Mesendoderm (in vitro differentiated cells): ENCODE measurements at regions not wholly inside any gene's neighbourhood (a gene's known extent, or its start where the extent isn't known, plus 50 kb on each side); places are given as distances from the start of the nearest gene placed in this dataset.

Experiments used
- DNase-seq: peaks from one replicate; pipeline ENCODE4 v3.0.0; 2013
- H2AK5ac ChIP-seq: 2 replicates; pipeline ENCODE4 v1.6.1; 2013; ENCODE audit warnings: low read length, inconsistent platforms
- H2BK120ac ChIP-seq: 2 replicates; pipeline ENCODE4 v1.6.1; 2013; ENCODE audit warnings: low read depth, mild to moderate bottlenecking, low read length, moderate library complexity, mixed read lengths
- H2BK15ac ChIP-seq: replicated peaks from 2 replicates; pipeline ENCODE4 v1.6.1; 2013; ENCODE audit warnings: low read depth, mild to moderate bottlenecking, moderate library complexity
- H2BK5ac ChIP-seq: 2 replicates; pipeline ENCODE4 v1.6.1; 2013; ENCODE audit warnings: low read length, inconsistent platforms
- H3K18ac ChIP-seq: 2 replicates; pipeline ENCODE4 v1.6.1; 2013; ENCODE audit warnings: mild to moderate bottlenecking, low read length, mixed read lengths
- H3K23ac ChIP-seq: one replicate; pipeline ENCODE4 v1.6.1; 2013; ENCODE audit warnings: low read length
- H3K27ac ChIP-seq: 2 replicates; pipeline ENCODE4 v1.5.1; 2013; ENCODE audit warnings: low read depth, mild to moderate bottlenecking, inconsistent platforms, low read length, moderate library complexity
- H3K27me3 ChIP-seq: 2 replicates; pipeline ENCODE4 v1.6.1; 2013; ENCODE audit warnings: low read length, control low read depth, mild to moderate bottlenecking, inconsistent platforms; ENCODE audit not compliant: insufficient read depth, poor library complexity
- H3K36me3 ChIP-seq: 2 replicates; pipeline ENCODE4 v1.6.1; 2013; ENCODE audit warnings: low read length, inconsistent platforms; ENCODE audit not compliant: control insufficient read depth, insufficient read depth
- H3K4ac ChIP-seq: one replicate; pipeline ENCODE4 v1.6.1; 2013; ENCODE audit warnings: low read depth, mild to moderate bottlenecking, low read length, moderate library complexity
- H3K4me1 ChIP-seq: 2 replicates; pipeline ENCODE4 v1.6.1; 2013; ENCODE audit warnings: low read depth, low read length, inconsistent platforms; ENCODE audit not compliant: control insufficient read depth
- H3K4me2 ChIP-seq: 2 replicates; pipeline ENCODE4 v1.6.1; 2013; ENCODE audit warnings: low read length
- H3K4me3 ChIP-seq: 2 replicates; pipeline ENCODE4 v1.5.1; 2013; ENCODE audit warnings: mild to moderate bottlenecking, low read length
- H3K56ac ChIP-seq: one replicate; pipeline ENCODE4 v1.6.1; 2013; ENCODE audit warnings: low read length
- H3K79me1 ChIP-seq: 2 replicates; pipeline ENCODE4 v1.6.1; 2013; ENCODE audit warnings: low read length, inconsistent platforms
- H3K79me2 ChIP-seq: 2 replicates; pipeline ENCODE4 v1.6.1; 2013; ENCODE audit warnings: mild to moderate bottlenecking, low read length; ENCODE audit not compliant: control insufficient read depth, insufficient read depth
- H3K9ac ChIP-seq: 2 replicates; pipeline ENCODE4 v1.6.1; 2013; ENCODE audit warnings: low read length, inconsistent platforms
- H4K5ac ChIP-seq: one replicate; pipeline ENCODE4 v1.6.1; 2013; ENCODE audit warnings: low read length
- H4K8ac ChIP-seq: one replicate; pipeline ENCODE4 v1.6.1; 2013; ENCODE audit warnings: low read depth, mild to moderate bottlenecking, control low read depth, low read length, moderate library complexity
- WGBS: extraction: QIAGEN DNeasy Blood & Tissue Kit; methylation state at CpG from one replicate; pipeline ENCODE4 v1.1.7; 2013; ENCODE audit warnings: low lambda C conversion rate, missing lambda C conversion rate; ENCODE audit not compliant: insufficient coverage; ENCODE audit errors: extremely low coverage; 5-methylcytosine and 5-hydroxymethylcytosine counted together

DNA sequence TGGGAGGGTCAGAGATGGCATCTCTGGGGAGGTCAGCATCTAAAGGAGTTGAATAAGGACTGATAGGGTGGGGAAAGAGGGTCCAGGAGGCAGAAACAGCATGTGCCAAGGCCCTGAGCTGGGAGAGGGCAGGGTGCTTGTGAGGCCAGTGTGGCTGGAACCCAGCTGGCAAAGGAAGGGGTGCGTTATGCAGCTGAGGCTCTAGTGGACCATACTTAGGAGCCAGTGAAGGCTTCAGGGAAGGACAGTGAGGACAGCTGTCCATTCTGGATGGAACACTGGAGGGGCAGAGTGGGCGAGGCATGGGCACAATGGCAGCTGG, 57.1 kb upstream of the RPL11 start:
- no peak overlapping the region for H3K4me2 ChIP-seq
- peak overlapping the region; percentile 88 for H3K56ac ChIP-seq
- H2BK120ac ChIP-seq = no peak overlapping the region
- no peak for DNase-seq
- H3K79me2 ChIP-seq = no peaks in the 10 kb centered on the region
- peak overlapping the region; percentile 100 for H2AK5ac ChIP-seq
- H4K8ac ChIP-seq = no peak overlapping the region
- H2BK15ac ChIP-seq = no peak overlapping the region
- no CpG with 5 or more reads among the region's 2 CpGs for WGBS
- no peak overlapping the region for H3K27ac ChIP-seq
- no peak overlapping the region for H3K4me3 ChIP-seq
- H3K23ac ChIP-seq = no peak overlapping the region
- peak overlapping the region; percentile 0 for H3K18ac ChIP-seq
- no peak overlapping the region for H4K5ac ChIP-seq
- H3K4me1 ChIP-seq = peaks cover 15% of the 10 kb centered on the region
- H3K4ac ChIP-seq = peak overlapping the region; percentile 19
- no peaks in the 10 kb centered on the region for H3K27me3 ChIP-seq
- H2BK5ac ChIP-seq = peak overlapping the region; percentile 91
- peak overlapping the region; percentile 35 for H3K9ac ChIP-seq
- H3K36me3 ChIP-seq = no peaks in the 10 kb centered on the region
- no peaks in the 10 kb centered on the region for H3K79me1 ChIP-seq

DNA sequence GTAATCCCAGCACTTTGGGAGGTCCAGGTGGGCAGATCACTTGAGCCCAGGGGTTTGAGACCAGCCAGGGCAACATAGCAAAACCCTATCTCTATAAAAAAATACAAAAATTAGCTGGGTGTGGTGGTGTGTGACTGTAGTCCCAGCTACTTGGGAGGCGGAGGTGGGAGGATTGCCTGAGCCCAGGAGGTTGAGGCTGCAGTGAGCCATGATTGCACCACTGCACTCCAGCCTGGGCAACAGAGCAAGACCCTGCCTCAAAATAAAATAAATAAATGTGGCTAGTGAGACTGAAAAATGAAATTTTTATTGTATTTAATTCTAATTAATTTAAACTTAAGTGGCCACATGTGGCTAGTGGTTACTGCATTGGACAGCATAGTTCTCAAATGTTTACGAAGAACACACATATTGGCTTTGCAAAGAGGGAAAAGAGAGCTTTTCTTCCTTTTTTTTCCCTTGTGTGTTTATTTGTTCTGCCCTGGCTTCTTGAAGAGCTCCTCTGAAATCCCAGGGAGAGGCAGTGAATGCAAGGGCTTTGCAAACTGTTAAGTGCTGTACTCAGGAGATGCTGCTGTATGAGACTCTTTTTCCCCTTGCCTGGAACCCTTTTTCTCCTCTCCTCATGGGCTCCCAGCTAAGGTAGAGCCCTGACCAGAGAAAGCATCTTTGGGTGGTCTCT, 59.0 kb upstream of the RPL11 start:
- Histone ChIP-seq H3K56ac (no peak overlapping the region), H2BK5ac (no peak overlapping the region), H2AK5ac (no peak overlapping the region), H3K4me3 (no peak overlapping the region), H3K4ac (no peak overlapping the region), H3K79me1 (no peaks in the 10 kb centered on the region), H3K79me2 (no peaks in the 10 kb centered on the region), H3K27me3 (no peaks in the 10 kb centered on the region), H2BK15ac (no peak overlapping the region), H3K4me2 (no peak overlapping the region), H3K27ac (no peak overlapping the region), H2BK120ac (peak overlapping the region; percentile 54), H3K4me1 (peaks cover 15% of the 10 kb centered on the region), H3K9ac (no peak overlapping the region), H4K8ac (no peak overlapping the region), H3K18ac (no peak overlapping the region), H4K5ac (no peak overlapping the region), H3K36me3 (no peaks in the 10 kb centered on the region), H3K23ac (no peak overlapping the region)
- no peak for DNase-seq
- WGBS = no CpG with 5 or more reads among the region's 2 CpGs

DNA sequence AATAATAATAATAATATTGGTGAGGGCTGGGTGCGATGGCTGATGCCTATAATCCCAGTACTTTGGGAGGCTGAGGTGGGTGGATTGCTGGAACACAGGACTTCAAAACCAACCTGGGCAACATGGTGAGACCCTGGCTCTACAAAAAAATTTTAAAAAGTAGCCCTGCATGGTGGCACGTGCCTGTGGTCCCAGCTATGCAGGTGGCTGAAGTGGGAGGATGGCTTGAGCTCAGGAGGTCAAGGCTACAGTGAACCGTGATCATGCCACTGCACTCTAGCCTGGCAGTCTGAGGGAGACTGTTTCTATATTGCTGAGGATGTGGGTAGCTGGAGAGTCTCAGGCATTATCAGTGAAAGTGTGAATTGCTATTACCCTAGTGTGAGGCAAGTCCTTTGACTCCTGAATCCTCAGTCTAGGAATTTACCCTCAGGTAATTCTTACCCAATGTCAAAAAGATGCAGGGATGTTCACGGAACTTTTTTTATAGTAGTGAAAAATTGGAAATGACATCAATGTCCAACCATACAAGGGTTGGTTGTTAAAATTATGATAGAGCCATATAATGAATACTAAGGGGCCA, 61.8 kb upstream of the RPL11 start:
- Histone ChIP-seq H4K5ac (no peak overlapping the region), H2BK15ac (no peak overlapping the region), H3K27me3 (no peaks in the 10 kb centered on the region), H3K79me1 (no peaks in the 10 kb centered on the region), H3K23ac (no peak overlapping the region), H3K36me3 (no peaks in the 10 kb centered on the region), H3K18ac (no peak overlapping the region), H4K8ac (no peak overlapping the region), H3K4me3 (no peak overlapping the region), H2BK120ac (no peak overlapping the region), H3K4me1 (peaks cover 12% of the 10 kb centered on the region), H3K27ac (no peak overlapping the region), H3K56ac (no peak overlapping the region), H3K4me2 (no peak overlapping the region), H3K79me2 (no peaks in the 10 kb centered on the region), H2BK5ac (no peak overlapping the region), H3K4ac (no peak overlapping the region), H3K9ac (no peak overlapping the region), H2AK5ac (no peak overlapping the region)
- WGBS = no CpG with 5 or more reads among the region's 4 CpGs
- DNase-seq = peak; percentile 88

DNA sequence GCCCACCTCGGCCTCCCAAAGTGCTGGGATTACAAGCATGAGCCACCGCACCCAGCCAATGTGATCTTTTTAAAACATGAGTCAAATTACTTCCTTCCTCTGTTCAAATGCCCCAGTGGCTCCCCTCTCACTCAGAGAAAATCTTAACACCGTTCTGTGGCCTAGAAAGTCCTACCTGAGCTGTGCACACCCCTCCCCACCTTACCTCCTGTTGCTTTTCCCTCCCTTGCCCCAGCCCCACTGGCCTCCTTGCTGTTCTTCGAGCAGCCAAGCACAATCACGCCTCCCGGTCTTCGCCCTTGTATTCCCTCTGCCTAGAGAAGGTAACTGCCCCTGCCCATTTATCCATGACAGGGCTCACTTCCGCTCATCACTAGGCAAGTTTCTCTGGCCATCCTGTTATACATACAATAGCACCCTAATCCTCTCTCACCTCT, 62.6 kb upstream of the RPL11 start:
- H3K4me3 ChIP-seq = no peak overlapping the region
- H3K4me2 ChIP-seq = no peak overlapping the region
- H3K18ac ChIP-seq = no peak overlapping the region
- no peaks in the 10 kb centered on the region for H3K36me3 ChIP-seq
- H3K56ac ChIP-seq = peak overlapping the region; percentile 78
- no peak overlapping the region for H3K23ac ChIP-seq
- peak overlapping the region; percentile 62 for H2AK5ac ChIP-seq
- H3K9ac ChIP-seq = no peak overlapping the region
- H2BK120ac ChIP-seq = no peak overlapping the region
- no peak overlapping the region for H3K4ac ChIP-seq
- no CpG with 5 or more reads among the region's 8 CpGs for WGBS
- H4K8ac ChIP-seq = no peak overlapping the region
- DNase-seq = peak; percentile 93
- peaks cover 6% of the 10 kb centered on the region for H3K4me1 ChIP-seq
- no peak overlapping the region for H4K5ac ChIP-seq
- H3K79me2 ChIP-seq = no peaks in the 10 kb centered on the region
- H3K27me3 ChIP-seq = no peaks in the 10 kb centered on the region
- H3K27ac ChIP-seq = peak overlapping the region; percentile 52
- H2BK15ac ChIP-seq = no peak overlapping the region
- H3K79me1 ChIP-seq = no peaks in the 10 kb centered on the region
- H2BK5ac ChIP-seq = peak overlapping the region; percentile 68

DNA sequence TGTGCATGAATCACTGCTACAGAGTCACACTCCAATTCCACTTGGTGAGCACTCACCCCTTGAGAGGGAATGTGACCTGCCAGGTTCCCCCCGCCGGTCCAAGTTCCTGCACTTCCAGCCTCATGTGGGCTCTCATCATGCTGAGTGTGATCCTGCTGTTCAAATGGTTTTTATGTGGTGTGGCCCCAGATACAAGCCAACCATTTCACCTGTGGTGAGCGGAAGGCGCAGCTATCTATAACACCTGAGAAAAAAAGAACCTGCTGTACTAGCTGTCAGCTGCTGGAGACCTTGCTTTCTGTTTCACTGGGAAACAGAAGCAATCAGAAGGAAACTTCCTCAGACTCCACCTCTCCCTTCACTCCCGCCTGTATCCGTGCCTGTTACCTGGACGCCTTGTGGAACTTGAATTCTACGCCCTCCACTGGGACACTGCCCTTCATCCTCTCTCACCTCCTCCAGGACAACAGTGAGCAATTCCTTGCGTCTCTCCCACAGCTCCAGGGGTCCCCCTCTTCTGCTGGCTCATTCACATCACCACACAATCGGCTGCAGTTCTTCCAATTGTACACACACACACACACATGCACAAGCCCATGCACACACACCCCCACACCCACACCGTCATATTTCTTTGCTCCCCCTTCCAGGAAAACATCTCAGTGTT, 64.4 kb upstream of the RPL11 start:
- Histone ChIP-seq H3K56ac (no peak overlapping the region), H4K5ac (no peak overlapping the region), H3K4me1 (peaks cover 6% of the 10 kb centered on the region), H2BK15ac (no peak overlapping the region), H2BK120ac (no peak overlapping the region), H3K18ac (no peak overlapping the region), H3K27ac (no peak overlapping the region), H3K36me3 (no peaks in the 10 kb centered on the region), H3K9ac (no peak overlapping the region), H3K27me3 (no peaks in the 10 kb centered on the region), H3K4me3 (no peak overlapping the region), H3K23ac (no peak overlapping the region), H3K79me1 (no peaks in the 10 kb centered on the region), H2BK5ac (no peak overlapping the region), H4K8ac (no peak overlapping the region), H3K79me2 (no peaks in the 10 kb centered on the region), H3K4ac (no peak overlapping the region), H2AK5ac (no peak overlapping the region), H3K4me2 (no peak overlapping the region)
- DNase-seq = no peak
- WGBS = no CpG with 5 or more reads among the region's 11 CpGs
